ENCODE measurements at regions not wholly inside any gene's neighbourhood (a gene's known extent, or its start where the extent isn't known, plus 50 kb on each side); places are given as distances from the start of the nearest gene placed in this dataset.

GRCh38 chr3:141680620-141681389, 57.3 kb upstream of the RNF7 start:
- TF ChIP-seq TEAD4 (CRISPR knock-in tag; IDR thresholded peaks at IDR 0.05): no peak
- no peak for TF ChIP-seq CTCF (IDR thresholded peaks at IDR 0.05)
- TF ChIP-seq E2F5 (CRISPR knock-in tag; IDR thresholded peaks at IDR 0.05): no peak
- no peak for TF ChIP-seq TP53 (CRISPR knock-in tag; IDR thresholded peaks at IDR 0.05)
